Thoracic aorta (tissue), 2 donors: ENCODE measurements at regions not wholly inside any gene's neighbourhood (a gene's known extent, or its start where the extent isn't known, plus 50 kb on each side); places are given as distances from the start of the nearest gene placed in this dataset.

Experiments
- ATAC-seq: fragments of 150-250 bp; one replicate; pipeline ENCODE4 v1.8.0; 2017; ENCODE audit warnings: low read depth; ENCODE audit not compliant: insufficient number of reproducible peaks, low FRiP score
- DNase-seq: peaks from one replicate; pipeline ENCODE4 v3.0.0-alpha.2; 2020; ENCODE audit warnings: low spot score
- H3K27ac ChIP-seq, 2 donors: fragments of 200-600 bp; sonication (generic); 1 replicate in 1 of 2; 2 replicates in 1 of 2; pipeline ENCODE4 v1.5.1; 2016; ENCODE audit warnings: mild to moderate bottlenecking in 2 of 2, moderate library complexity in 2 of 2
- H3K27me3 ChIP-seq: fragments of 200-600 bp; sonication (generic); replicated peaks from 2 replicates; pipeline ENCODE4 v1.6.0; 2016; ENCODE audit warnings: mild to moderate bottlenecking; ENCODE audit not compliant: insufficient read depth
- H3K36me3 ChIP-seq: fragments of 200-600 bp; sonication (generic); one replicate; pipeline ENCODE4 v1.5.1; 2016
- H3K4me1 ChIP-seq, 2 donors: fragments of 200-600 bp; sonication (generic); 1 replicate in 1 of 2; 2 replicates in 1 of 2; pipeline versions ENCODE4 v1.5.1 to v1.6.0; 2016; ENCODE audit warnings: low read depth in 2 of 2, mild to moderate bottlenecking in 1 of 2; ENCODE audit not compliant: control insufficient read depth in 1 of 2
- H3K4me3 ChIP-seq: fragments of 200-600 bp; sonication (generic); 2 replicates; pipeline ENCODE4 v1.5.1; 2016; ENCODE audit warnings: mild to moderate bottlenecking
- H3K9me3 ChIP-seq: fragments of 200-600 bp; sonication (generic); 2 replicates; pipeline ENCODE4 v1.5.1; 2016
- TF ChIP-seq, protein P1 (sequence below): fragments of 200-600 bp; sonication (generic); IDR thresholded peaks from one replicate; pipeline ENCODE4 v1.5.1; 2019; ENCODE audit warnings: antibody characterized with exemption

DNA sequence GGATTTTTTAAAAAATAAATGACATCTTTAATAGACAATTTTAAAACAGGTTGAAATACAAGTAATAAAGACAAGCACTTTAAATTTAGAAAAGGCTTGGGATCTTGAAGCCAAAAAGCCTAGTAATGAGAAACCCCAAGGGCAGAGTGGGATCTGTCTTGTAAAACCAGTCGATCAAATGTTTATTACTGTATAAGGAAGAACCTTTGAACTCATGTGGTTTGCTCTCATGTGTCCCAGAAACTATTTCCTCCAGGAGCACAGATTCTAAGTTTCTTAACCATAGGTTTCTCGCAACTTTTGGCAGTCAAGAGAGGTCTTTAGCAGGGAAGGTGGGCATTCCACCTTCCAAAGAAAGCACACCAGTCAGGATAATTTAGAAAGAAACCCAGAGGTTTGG lies 541.7 kb upstream of the BTBD3 start:
- no peak for ATAC-seq

GRCh38 chr20:11376420-11376819 lies 541.3 kb upstream of the BTBD3 start:
- Histone ChIP-seq H3K9me3 (no peaks in the 10 kb centered on the region), H3K27ac (no peak overlapping the region), H3K36me3 (no peaks in the 10 kb centered on the region), H3K27me3 (no peaks in the 10 kb centered on the region), H3K4me3 (no peak overlapping the region), H3K4me1 (peaks cover 0 to 7% of the 10 kb centered on the region in 2 donors)
- ATAC-seq (no peak), DNase-seq (no peak)
- TF ChIP-seq, protein P1, sequence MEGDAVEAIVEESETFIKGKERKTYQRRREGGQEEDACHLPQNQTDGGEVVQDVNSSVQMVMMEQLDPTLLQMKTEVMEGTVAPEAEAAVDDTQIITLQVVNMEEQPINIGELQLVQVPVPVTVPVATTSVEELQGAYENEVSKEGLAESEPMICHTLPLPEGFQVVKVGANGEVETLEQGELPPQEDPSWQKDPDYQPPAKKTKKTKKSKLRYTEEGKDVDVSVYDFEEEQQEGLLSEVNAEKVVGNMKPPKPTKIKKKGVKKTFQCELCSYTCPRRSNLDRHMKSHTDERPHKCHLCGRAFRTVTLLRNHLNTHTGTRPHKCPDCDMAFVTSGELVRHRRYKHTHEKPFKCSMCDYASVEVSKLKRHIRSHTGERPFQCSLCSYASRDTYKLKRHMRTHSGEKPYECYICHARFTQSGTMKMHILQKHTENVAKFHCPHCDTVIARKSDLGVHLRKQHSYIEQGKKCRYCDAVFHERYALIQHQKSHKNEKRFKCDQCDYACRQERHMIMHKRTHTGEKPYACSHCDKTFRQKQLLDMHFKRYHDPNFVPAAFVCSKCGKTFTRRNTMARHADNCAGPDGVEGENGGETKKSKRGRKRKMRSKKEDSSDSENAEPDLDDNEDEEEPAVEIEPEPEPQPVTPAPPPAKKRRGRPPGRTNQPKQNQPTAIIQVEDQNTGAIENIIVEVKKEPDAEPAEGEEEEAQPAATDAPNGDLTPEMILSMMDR = no peak

More for the DNA sequence above, 541.7 kb upstream of the BTBD3 start:
- H3K9me3 ChIP-seq = no peaks in the 10 kb centered on the region
- H3K36me3 ChIP-seq = no peaks in the 10 kb centered on the region
- TF ChIP-seq, protein P1 = no peak
- no peak overlapping the region for H3K27ac ChIP-seq
- no peaks in the 10 kb centered on the region for H3K27me3 ChIP-seq
- H3K4me3 ChIP-seq = no peak overlapping the region
- DNase-seq = no peak
- H3K4me1 ChIP-seq = peaks cover 0 to 7% of the 10 kb centered on the region in 2 donors

GRCh38 chr20:11376998-11377397 lies 540.7 kb upstream of the BTBD3 start:
- Histone ChIP-seq H3K27me3 (no peaks in the 10 kb centered on the region), H3K4me1 (peaks cover 0 to 4% of the 10 kb centered on the region in 2 donors), H3K4me3 (no peak overlapping the region), H3K27ac (no peak overlapping the region), H3K36me3 (no peaks in the 10 kb centered on the region), H3K9me3 (no peaks in the 10 kb centered on the region)
- no peak for DNase-seq
- ATAC-seq = no peak
- TF ChIP-seq, protein P1 = no peak

DNA sequence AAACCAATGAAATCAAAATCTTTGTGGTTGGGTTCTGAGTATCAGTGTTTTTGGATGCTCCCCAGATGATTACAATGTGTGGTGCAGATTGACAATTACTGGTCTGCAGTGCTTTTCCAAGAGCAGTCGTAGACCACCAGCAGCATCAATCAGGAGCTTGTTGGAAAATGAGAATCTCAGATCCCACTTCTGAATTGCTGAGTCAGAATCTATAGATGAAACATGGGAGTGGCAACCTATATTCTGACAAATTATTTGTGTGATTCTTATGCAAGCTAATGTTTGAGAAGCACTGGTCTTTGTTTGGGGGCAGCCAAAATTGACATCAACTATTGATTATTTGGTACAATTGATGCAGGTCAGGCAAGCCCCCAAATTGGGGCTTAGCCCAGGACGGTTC lies 539.9 kb upstream of the BTBD3 start:
- H3K27ac ChIP-seq = no peak overlapping the region
- TF ChIP-seq, protein P1 = no peak
- no peaks in the 10 kb centered on the region for H3K4me1 ChIP-seq
- no peak overlapping the region for H3K4me3 ChIP-seq
- no peaks in the 10 kb centered on the region for H3K9me3 ChIP-seq
- H3K36me3 ChIP-seq = no peaks in the 10 kb centered on the region
- H3K27me3 ChIP-seq = no peaks in the 10 kb centered on the region
- no peak for DNase-seq
- no peak for ATAC-seq

GRCh38 chr20:11378252-11378651 lies 539.4 kb upstream of the BTBD3 start:
- no peaks in the 10 kb centered on the region for H3K4me1 ChIP-seq
- DNase-seq = no peak
- no peaks in the 10 kb centered on the region for H3K9me3 ChIP-seq
- H3K4me3 ChIP-seq = no peak overlapping the region
- H3K27ac ChIP-seq = no peak overlapping the region
- ATAC-seq = no peak
- no peaks in the 10 kb centered on the region for H3K27me3 ChIP-seq
- TF ChIP-seq, protein P1 = no peak
- no peaks in the 10 kb centered on the region for H3K36me3 ChIP-seq
